ENCODE measurements at regions not wholly inside any gene's neighbourhood (a gene's known extent, or its start where the extent isn't known, plus 50 kb on each side); places are given as distances from the start of the nearest gene placed in this dataset.
A peak's percentile ranks its signal among the peaks of the same experiment; 100 is the strongest.
"Not testable (repeated sequence)": the region's sequence is repeated elsewhere in the genome, so short reads cannot be mapped to it uniquely, and the experiment has no call there.

DNA sequence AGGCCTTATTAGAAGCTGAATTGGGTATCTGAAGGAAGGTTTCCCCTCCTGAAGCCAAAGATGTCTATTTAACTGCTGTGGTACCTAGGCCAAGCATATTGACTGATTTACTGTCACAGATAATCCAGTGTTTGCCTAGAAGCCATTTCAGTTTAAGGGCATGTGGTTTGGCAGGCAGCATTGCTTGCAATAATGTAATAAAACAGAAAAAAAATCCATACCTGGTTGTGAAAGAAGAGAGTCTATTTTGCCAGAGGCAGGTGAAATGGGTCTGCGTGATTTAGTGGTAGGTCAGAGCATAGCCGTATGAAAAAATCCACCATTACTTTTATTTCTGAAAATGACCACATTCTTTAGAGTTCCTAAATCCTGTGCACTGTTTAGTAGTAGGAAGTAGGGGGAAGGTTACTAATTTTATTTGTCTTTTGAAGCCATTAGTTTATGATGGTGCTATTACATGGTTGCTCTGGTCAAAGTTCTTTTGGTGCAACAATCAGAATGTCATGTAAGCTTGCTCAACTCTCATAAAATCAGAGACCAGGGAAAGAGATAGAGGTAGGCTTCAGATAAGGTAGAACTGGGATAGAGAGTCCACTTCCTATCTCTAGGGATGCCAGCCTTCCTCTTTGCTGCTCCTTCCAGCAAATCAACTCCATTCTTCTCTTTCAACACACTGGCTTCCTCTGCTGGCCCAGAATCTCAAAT lies 343.4 kb downstream of the GPD2 start:
- DNase-seq: no peak

DNA sequence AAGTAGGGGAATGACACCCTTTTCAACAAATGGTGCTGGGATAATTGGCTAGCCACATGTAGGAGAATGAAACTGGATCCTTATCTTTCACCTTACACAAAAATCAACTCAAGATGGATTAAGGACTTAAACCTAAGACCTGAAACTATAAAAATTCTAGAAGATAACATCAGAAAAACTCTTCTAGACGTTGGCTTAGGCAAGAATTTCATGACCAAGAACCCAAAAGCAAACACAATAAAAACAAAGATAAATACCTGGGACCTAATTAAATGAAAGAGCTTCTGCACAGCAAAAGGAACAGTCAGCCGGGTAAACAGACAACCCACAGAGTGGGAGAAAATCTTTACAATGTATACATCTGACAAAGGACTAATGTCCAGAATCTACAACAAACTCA lies 345.5 kb downstream of the GPD2 start:
- DNase-seq: not testable (repeated sequence)

DNA sequence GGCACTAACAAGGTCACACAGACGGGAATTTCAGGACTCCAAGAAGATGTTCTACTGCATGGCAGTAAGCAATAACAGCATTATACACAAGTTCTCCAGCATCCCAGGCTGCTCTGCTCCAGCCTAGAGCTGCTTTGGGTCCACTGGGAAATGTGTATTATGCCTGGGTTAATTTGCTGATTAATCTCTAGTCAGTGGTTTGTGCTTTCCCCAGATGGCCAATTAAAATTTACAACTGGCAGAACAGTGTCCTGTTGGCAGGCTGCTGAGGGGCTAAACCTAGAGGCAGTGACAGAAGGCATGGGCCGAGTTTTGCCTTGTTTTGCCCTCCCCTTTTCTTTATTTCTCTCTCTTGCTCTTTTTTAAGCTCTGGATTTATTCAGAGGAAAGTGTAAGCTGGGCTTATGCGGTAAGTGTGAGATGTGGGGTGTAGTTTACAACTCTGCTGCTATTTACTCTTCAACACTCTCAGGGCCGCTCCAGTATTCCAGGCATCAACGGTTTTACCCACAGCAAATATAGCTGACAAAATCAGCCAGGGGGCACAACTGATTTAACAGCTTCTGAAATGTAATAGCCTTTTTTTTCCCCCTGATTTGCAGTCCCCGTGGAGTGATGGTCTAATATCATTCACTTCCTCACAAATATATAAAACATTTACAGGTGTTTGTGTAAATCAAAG lies 348.0 kb downstream of the GPD2 start:
- no peak for DNase-seq

DNA sequence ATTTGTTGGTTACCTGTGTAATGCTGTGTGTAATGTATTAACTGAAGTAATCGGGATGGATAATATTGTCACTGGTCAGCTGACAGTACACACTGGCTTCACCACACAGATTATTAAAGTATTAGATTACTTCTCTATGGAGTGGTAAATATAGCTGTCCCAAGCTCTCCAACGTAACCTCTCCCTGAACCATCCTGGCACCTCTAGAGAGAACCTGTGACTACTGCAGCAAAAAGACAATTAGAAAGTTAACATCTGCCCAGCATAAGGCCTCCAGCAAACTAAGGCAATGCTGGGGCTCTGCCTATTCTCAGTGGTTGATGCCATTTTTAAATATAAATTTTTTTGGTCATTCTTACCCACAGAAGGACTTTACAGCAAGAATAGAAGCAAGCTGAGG lies 351.3 kb downstream of the GPD2 start:
- DNase-seq: no peak

DNA sequence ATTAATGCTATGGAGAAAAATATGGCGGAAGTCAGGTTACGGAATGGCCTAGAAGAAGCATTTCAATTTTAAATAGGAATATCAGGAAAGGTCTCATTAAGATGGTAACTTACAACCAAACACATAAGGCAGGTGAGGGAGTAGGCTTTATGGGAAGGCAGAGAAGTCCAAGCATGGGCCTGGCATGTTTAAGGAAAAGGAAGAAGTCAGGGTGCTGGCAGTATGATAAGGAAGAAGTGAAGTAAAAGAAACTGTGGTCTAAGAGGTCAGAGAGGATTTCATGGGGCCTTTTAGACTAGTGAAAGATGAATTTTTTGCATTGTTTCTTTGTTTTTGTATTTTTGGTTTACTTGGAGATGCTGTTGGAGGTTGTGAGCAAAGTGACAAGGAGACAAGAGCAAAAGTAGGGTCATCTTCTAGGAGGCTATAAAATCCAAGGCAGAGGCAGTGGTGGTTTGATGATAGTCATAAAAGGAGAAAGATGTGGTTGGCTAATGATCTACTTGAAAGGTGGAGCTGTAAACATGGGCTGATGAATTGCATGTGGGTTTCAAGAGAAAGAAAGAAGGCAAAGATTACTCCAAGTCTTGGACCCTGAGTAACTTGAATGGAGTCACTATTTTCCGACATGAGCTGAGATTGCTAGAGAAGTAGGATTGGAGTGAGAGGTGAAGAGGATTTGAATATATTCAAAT lies 354.3 kb downstream of the GPD2 start:
- DNase-seq: no peak

DNA sequence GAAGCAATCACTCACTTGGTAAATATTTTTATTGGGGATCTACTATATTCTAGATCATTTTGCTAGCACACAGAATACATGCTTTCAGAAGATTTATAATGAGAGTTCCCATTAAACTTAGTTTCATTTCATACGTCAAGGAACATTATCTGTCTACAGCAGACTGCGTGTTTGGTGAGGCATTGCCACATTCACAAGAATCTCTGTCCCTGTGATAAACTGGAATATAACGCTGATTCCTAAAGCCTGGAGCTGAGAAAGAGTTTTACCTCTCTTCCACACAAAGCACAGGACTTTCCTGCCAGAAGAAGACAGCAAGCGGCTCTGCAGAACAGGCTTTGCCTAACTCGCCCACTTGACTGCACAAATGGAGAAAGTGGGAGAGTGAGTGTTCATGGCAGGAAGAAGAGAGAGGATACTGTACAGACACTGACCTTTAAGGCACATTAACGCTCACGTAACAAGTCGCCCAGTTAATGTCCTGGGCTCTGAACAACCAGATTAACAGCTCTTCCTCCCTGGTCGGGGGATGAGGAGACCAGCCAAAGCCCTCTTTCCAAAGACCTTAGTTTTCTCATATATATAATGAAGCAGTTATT lies 356.2 kb downstream of the GPD2 start:
- DNase-seq: no peak

DNA sequence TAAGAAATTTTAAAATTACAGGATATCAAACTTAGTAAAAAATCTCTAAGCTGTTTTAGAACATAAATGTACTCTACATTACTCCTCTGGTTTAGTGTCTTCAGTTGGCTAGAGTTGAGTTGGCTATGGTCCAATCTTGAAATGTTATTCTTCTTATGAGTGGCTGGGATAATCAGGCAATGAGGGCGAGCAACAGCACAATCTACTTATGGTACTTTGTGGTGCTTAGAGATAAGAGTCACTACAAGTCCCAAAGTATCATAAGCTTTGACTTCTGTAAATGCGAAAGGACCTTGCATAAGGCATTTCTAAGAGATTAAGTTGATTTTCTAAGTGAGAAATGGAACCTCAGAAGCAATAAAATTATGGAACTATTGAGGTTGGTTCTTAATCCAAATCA lies 361.7 kb downstream of the GPD2 start:
- DNase-seq: no peak

DNA sequence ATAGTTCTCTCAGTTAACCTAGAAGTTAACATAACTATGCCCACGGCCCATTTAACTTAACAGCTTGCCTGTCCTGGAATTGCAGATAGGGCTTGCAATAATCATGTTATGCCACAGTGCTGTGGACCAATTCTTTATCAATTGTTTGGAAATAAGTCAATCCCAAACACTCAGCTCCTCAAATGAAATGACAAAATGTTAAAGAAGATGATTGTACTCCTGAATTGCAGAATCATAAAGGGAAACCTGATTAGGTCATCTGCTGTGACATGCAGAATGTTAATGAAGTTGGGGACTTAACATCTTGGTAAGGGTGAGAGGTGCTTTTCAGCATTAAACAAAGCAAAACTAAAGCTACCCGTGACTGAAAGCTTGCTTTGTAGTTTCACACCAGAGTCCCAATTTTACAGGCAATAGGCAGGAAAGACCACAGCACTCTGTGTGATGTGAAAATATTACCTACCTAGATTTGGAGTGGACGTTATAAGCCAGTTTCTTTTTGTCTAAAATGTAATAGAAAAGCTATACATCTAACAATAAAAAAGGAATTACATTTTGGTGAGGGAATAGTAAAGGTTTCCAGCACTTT lies 364.0 kb downstream of the GPD2 start:
- DNase-seq: no peak

DNA sequence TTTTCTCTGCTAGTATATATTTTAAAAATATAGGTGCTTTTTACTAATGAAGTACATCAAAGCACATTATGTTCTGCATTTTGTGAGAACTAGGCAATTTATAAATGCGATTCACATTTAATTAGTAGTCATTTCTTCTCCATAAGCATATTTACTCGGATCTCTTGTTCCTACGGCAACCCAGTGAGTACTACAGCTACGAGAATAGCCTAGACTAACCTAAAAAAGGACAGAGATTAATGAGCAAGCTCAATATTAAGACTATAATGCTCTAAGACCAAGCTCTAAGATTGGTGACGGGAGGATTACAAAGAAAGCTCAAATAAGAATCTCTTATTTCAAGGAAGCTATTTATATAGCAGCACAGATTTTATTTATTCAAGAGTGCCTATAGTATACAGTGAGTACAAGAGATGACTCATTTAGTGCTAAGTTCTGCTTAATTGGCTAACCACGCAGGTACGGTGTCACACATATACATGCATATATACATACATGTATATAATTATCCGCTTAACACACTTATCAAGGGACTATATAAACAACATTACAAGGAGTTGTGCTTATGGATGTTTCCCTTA lies 364.7 kb downstream of the GPD2 start:
- no peak for DNase-seq

DNA sequence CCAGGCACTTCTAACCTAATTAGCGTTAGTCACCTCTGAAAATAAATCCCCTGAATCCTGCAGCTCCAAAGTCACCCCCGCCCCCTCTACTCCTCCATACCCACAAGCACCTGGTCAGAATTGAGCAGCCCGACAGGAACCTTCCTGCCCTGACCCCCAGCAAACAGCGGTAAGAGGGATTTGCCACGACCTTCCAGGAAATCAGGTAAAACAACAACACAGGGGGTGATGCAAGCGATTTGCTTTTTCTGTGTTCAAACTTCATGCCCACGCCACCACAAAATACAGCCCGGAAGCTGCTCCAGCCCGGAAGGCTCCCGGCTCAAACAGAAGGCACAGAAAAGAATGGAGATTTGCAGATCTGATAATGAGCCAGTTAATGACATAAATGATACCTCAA lies 367.1 kb downstream of the GPD2 start:
- DNase-seq: no peak

DNA sequence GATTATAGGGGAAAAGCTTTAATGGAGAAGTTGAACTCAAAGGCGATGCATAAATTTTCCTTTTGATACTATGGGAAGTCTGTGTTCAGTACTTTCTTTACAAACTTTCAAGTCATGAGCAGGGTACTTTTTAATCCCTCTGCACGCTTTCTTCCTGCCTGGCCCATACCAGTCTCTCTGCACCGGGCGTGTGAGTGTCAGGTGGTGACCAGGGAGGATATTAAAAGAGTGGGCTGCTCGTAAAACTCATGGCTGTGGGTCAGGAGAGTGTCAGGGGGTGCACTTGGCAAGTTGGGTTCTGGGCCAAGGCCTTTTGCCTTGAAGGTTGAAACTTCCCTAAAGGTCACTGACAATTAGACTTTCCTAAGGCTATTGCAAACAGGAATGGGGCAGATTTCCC lies 367.8 kb downstream of the GPD2 start:
- no peak for DNase-seq

DNA sequence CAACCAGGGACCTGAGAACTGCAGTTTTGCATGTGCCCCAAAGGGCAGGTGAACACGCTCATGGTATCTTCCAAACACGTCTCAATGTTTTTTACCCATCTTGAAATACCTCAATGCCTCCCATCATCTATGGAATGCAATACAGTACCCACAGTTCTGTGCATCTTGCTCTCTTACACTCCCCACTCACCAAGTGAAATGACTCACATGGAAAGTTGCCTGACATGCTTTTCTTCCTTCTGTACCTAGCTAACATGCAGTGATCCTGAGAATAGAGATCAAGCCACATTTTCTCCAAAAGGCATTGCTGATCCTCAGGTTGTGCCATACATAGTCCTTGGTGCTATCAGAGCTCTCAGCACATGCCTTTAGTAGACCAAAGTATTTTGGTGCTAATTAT lies 373.9 kb downstream of the GPD2 start:
- DNase-seq: no peak

DNA sequence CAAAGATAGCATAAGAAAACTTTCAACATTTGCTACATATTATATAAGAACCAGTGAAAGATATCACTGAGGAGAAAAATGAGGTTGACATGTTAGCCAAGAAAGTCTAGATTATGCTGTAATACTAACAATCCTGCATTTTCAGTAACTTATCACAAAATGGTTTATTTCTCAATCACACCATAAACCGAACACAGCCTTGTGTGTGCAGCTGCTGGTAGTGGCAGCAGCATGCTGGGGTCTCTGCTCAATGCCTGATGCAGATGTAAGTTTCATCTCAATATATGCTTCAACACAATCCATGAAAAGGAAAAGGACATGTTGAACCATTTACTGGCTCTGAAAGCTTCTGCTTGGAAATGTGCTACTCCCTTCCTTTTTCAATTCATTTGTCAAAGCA lies 376.3 kb downstream of the GPD2 start:
- peak; percentile 72 to 76 for DNase-seq

DNA sequence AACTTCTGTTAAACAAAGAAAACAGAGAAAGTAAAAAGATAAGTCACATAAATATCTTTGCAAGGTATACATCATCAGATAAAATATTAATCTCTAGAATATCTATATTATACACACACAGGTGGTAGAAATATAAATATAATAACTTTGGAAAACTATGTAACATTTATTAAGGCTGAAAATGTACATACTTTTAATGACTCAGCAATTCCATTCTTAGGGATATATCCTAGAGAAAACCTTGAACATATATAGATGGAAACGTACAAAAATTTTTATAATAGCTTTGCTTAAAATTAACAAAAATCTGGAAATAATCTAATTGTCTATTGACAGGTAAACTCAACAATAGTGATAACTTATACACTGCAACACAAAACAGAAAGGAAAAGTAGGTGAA lies 381.3 kb downstream of the GPD2 start:
- no peak for DNase-seq

DNA sequence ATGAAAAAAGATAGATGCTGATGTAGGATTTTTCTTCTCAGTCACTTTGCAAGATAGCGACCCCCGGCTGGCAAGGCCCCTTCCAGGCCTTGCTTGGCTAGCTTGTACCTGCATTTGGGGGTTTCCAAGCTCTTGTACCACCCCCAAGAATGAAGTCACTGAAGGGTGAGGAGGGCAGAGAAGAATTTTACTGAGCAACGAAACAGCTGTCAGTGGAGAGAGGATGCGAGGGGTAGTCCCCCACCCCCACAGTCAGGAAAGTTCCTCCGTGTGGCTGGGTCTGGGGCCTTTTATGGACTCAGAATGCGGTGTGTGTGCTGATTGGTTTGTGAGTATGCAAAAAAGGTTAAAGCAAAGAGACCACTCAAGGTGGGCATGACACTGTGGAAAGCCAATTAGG lies 382.0 kb downstream of the GPD2 start:
- no peak for DNase-seq

DNA sequence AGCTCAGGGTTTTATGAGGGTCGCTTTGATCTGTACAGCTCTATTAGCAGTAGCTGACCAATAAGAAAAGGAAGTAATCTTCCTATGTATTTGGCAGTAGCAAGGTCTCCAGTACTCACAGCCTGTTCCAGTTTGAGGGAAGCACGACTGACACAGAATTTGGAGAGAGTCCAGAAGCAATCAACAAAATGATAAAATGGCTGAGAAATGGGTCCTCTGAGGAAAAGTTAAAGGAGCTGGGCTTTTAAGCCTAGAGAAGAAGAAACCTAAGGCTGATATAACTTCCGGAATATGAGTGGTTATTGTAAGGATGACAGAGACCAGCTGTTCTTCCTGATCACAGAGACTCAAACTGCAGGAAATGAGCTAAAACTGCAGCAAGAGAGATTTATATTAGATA lies 382.8 kb downstream of the GPD2 start:
- DNase-seq: peak; percentile 74 to 80

DNA sequence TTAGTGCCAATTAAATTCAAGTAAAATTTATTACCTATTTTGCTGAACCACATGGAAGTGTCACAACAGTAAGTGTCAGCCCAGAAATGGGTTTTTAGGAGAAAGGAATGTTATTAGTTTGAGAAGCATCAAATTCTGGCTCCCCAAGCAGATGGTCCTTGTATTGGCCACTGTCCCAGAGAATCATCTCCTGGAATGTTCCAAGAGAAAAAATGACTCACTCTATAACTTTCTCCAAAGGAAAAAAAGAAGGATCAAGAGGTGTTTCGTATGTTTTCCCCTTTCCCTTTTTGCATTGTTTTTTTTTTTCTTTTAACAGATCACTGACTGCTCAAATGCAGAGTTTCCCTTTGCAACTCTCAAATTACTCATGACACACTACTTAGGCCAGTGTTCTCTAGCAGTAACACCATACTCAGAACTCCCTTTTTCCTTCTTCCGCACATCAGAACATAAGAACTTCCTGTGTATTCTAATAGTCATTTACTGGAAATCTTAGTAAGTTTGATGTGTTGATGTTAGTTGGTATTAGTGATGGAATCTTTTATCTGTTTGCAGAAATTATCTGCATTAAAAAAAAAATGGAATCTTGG lies 390.3 kb downstream of the GPD2 start:
- peak; percentile 35 to 48 for DNase-seq

DNA sequence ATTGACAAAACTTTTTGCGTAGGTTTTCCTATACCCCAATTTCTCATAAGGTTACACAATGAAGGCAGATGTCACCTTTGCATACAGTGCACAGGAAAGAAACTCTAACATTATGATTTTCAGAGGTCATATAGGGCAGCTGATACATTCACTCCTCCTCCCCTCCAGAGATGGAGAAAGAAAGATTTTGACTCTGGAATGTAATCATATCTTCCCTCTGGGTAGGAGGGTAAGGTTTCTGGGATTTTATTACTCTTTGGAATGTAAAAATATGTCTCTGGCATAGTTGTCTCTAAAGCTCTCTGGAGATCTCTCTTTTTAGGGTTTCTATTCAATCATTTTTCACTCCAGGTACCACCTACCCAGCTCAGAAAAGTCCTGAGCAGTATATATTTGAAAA lies 398.3 kb downstream of the GPD2 start:
- DNase-seq: no peak

DNA sequence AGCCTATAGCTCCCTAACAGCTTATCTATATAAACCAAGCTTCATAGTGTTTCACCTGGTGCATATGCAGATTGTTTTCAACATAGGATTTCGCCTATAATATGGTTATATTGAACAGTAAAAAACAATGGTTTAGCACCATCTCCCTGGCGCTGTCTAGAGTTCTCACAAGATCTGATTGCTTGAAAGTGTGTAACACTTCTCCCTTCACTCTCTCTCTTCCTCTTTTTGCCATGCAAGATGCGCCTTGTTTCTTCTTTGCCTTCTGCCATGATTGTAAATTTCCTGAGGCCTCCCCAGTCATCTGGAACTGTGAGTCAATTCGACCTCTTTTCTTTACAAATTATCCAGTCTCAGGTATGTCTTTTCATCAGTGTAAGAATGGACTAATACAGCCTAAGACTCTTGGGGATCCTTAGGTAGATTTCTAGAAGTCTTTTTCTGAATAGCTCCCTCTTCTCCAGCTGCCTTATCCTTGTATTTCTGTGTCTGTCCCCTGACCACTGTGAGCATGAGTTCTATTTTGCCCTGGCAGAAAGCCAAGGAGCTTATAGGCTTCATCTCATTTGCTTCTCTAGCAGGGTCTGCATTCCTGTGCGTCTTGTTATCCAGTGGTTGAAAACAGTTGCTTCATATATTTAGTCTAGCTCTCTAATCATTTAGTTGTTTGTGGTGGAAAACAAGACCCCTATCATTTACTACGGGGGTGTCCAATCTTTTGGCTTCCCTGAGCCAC lies 401.6 kb downstream of the GPD2 start:
- DNase-seq: no peak

DNA sequence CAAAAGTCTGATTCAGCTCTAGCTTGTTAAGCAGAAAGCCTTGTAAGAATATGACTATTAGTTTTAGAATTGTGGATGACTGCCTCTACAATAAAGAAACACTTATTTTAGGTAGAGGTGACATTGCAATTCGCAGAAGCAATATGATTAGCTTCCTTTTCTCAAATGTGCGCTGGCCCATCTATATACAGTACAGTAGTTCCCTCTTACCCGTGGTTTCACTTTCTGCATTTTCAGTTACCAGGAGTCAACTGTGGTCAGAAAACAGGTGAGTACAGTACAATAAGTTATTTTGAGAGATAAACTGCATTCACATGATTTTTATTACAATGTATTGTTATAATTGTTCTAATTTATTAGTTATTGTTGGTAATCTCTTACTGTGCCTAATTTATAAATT lies 405.1 kb downstream of the GPD2 start:
- DNase-seq: no peak
